OCI-LY3 (cell line): ENCODE measurements at regions not wholly inside any gene's neighbourhood (a gene's known extent, or its start where the extent isn't known, plus 50 kb on each side); places are given as distances from the start of the nearest gene placed in this dataset.

ENCODE experiments used
- H2AFZ ChIP-seq: fragments of 200-600, 300-600 bp; shearing (Covaris generic); 2 replicates; pipeline ENCODE4 v1.6.0; 2014; ENCODE audit warnings: antibody characterized with exemption, low read depth, low read length
- H3K27ac ChIP-seq: fragments of 200-600, 300-600 bp; sonication (generic); 2 replicates; pipeline ENCODE4 v1.5.1; 2014; ENCODE audit warnings: mild to moderate bottlenecking, low read length, moderate library complexity, mixed read lengths
- H3K27me3 ChIP-seq: fragments of 200-600, 300-600 bp; sonication (generic); 2 replicates; pipeline ENCODE4 v1.6.1; 2014; ENCODE audit warnings: low read depth, low read length, mixed read lengths
- H3K36me3 ChIP-seq: fragments of 200-600, 300-600 bp; sonication (generic); replicated peaks from 2 replicates; pipeline ENCODE3; 2014; ENCODE audit warnings: low read depth, low read length, mixed read lengths
- H3K4me1 ChIP-seq: fragments of 300-600, 200-600 bp; sonication (generic); 2 replicates; pipeline ENCODE4 v1.6.1; 2014; ENCODE audit warnings: low read length, mixed read lengths
- H3K4me2 ChIP-seq: fragments of 200-600, 300-600 bp; sonication (generic); 2 replicates; pipeline ENCODE4 v1.6.1; 2014; ENCODE audit warnings: low read length, mixed read lengths
- H3K4me3 ChIP-seq: fragments of 300-600, 200-600 bp; sonication (generic); 2 replicates; pipeline ENCODE4 v1.5.1; 2014; ENCODE audit warnings: antibody characterized with exemption, mild to moderate bottlenecking, low read length, moderate library complexity
- H3K79me2 ChIP-seq: fragments of 300-600, 200-600 bp; shearing (Covaris generic); 2 replicates; pipeline ENCODE4 v1.6.1; 2014; ENCODE audit warnings: mild to moderate bottlenecking, low read length, mixed read lengths
- H3K9ac ChIP-seq: fragments of 300-600, 200-600 bp; shearing (Covaris generic); 2 replicates; pipeline ENCODE4 v1.6.0; 2014; ENCODE audit warnings: mild to moderate bottlenecking, low read length, moderate library complexity
- H3K9me3 ChIP-seq: fragments of 200-600, 300-600 bp; shearing (Covaris generic); 2 replicates; pipeline ENCODE4 v1.6.1; 2014; ENCODE audit warnings: low read length, mixed read lengths; ENCODE audit not compliant: insufficient read depth
- H4K20me1 ChIP-seq: fragments of 200-600, 300-600 bp; sonication (generic); 2 replicates; pipeline ENCODE4 v1.6.1; 2016; ENCODE audit warnings: low read length, mixed read lengths; ENCODE audit not compliant: insufficient read depth
- CTCF ChIP-seq: fragments of 200-600, 300-600 bp; sonication (generic); IDR thresholded peaks from 2 replicates; pipeline ENCODE4 v1.5.1; 2014; ENCODE audit warnings: antibody characterized with exemption, low read length, low read depth
- EZH2phosphoT487 ChIP-seq: fragments of 200-600 bp; shearing (Covaris generic); IDR thresholded peaks from 2 replicates; pipeline ENCODE4 v1.6.1; 2018; ENCODE audit warnings: antibody characterized with exemption, mixed run types, low read depth

GRCh38 chr6:137699031-137699683 is 167.9 kb upstream of the TNFAIP3 start:
- H3K79me2 ChIP-seq: no peaks in the 10 kb centered on the region
- H3K9me3 ChIP-seq: no peaks in the 10 kb centered on the region
- H3K4me1 ChIP-seq: peaks cover 20% of the 10 kb centered on the region
- no peak overlapping the region for H3K9ac ChIP-seq
- H4K20me1 ChIP-seq: no peaks in the 10 kb centered on the region
- H3K27me3 ChIP-seq: no peaks in the 10 kb centered on the region
- TF ChIP-seq EZH2phosphoT487 (no peak), CTCF (no peak)
- H3K4me2 ChIP-seq: peak overlapping the region; percentile 37
- no peaks in the 10 kb centered on the region for H3K36me3 ChIP-seq
- peak overlapping the region; percentile 41; the same call in 1 of the 2 replicates for H2AFZ ChIP-seq
- H3K4me3 ChIP-seq: no peak overlapping the region
- H3K27ac ChIP-seq: no peak overlapping the region

GRCh38 chr6:137700161-137700560 is 166.9 kb upstream of the TNFAIP3 start:
- H4K20me1 ChIP-seq: no peaks in the 10 kb centered on the region
- no peaks in the 10 kb centered on the region for H3K27me3 ChIP-seq
- no peak overlapping the region for H3K27ac ChIP-seq
- H3K9me3 ChIP-seq: no peaks in the 10 kb centered on the region
- no peak overlapping the region for H3K4me3 ChIP-seq
- no peak overlapping the region for H3K9ac ChIP-seq
- H3K36me3 ChIP-seq: no peaks in the 10 kb centered on the region
- H3K79me2 ChIP-seq: no peaks in the 10 kb centered on the region
- TF ChIP-seq EZH2phosphoT487 (no peak), CTCF (no peak)
- no peak overlapping the region for H2AFZ ChIP-seq
- H3K4me2 ChIP-seq: no peak overlapping the region
- H3K4me1 ChIP-seq: peaks cover 27% of the 10 kb centered on the region

GRCh38 chr6:137700751-137701477 is 166.1 kb upstream of the TNFAIP3 start:
- Histone ChIP-seq H2AFZ (no peak overlapping the region), H3K27me3 (no peaks in the 10 kb centered on the region), H3K4me2 (no peak overlapping the region), H3K36me3 (no peaks in the 10 kb centered on the region), H3K27ac (no peak overlapping the region), H3K4me1 (peaks cover 33% of the 10 kb centered on the region), H3K79me2 (no peaks in the 10 kb centered on the region), H4K20me1 (no peaks in the 10 kb centered on the region), H3K4me3 (no peak overlapping the region), H3K9ac (no peak overlapping the region), H3K9me3 (no peaks in the 10 kb centered on the region)
- TF ChIP-seq CTCF (no peak), EZH2phosphoT487 (no peak)

GRCh38 chr6:137701942-137702341 is 165.1 kb upstream of the TNFAIP3 start:
- Histone ChIP-seq H3K36me3 (no peaks in the 10 kb centered on the region), H3K4me3 (no peak overlapping the region), H3K9me3 (no peaks in the 10 kb centered on the region), H3K27ac (no peak overlapping the region), H3K4me1 (peaks cover 44% of the 10 kb centered on the region), H3K27me3 (no peaks in the 10 kb centered on the region), H3K79me2 (peaks cover 8% of the 10 kb centered on the region), H3K9ac (no peak overlapping the region), H4K20me1 (no peaks in the 10 kb centered on the region), H3K4me2 (no peak overlapping the region), H2AFZ (no peak overlapping the region)
- TF ChIP-seq CTCF (no peak), EZH2phosphoT487 (no peak)
